ENCODE measurements at regions not wholly inside any gene's neighbourhood (a gene's known extent, or its start where the extent isn't known, plus 50 kb on each side); places are given as distances from the start of the nearest gene placed in this dataset.

DNA sequence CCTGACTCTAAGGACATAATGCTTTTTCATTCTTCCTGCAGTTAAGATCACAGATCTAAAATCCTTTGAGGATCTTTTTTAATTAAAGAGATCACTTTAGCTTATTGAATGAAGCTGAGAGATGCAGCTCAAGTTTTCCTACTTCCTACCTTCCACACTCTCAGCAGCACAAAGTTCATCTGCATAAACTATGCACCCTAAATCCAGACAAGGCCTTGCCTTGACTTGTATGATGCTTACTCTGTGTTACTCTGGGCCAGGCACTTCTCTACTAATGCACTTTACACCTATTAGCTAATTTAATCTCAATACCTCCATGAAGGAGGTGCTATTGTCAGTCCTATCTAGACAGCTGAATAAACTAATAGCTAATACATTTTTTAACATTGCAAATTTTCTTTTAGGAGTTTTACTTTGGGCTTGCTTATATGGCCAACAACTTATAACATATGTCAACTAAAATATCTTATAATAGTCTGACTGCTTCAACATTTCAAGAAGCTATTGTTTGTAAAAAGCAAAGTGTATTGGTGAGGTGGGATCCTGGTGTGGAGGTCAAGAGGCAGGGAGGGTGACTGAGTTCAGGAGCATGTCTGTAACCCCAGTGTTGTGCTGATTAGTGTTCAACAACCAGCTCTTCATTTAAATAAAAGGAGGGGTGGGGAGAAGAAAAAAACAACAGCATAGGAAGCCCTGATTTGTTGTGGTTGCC is 172.4 kb upstream of the ATP11B start:
- intact Hi-C loops (cut with DNase I) = no loop called here
- no peaks in the 10 kb centered on the region for H3K4me1 ChIP-seq (ENCODE audit: control insufficient read depth, insufficient read depth, low read length)
- no peaks in the 10 kb centered on the region for H3K27me3 ChIP-seq (ENCODE audit: control insufficient read depth, insufficient read depth)
- no peaks in the 10 kb centered on the region for H3K9me3 ChIP-seq (ENCODE audit: control insufficient read depth, low read length)
- no peak overlapping the region for H3K4me3 ChIP-seq (ENCODE audit: low read length)
- ATAC-seq (no peak), DNase-seq (no peak)
- no peak overlapping the region for H3K27ac ChIP-seq (ENCODE audit: low read length)

DNA sequence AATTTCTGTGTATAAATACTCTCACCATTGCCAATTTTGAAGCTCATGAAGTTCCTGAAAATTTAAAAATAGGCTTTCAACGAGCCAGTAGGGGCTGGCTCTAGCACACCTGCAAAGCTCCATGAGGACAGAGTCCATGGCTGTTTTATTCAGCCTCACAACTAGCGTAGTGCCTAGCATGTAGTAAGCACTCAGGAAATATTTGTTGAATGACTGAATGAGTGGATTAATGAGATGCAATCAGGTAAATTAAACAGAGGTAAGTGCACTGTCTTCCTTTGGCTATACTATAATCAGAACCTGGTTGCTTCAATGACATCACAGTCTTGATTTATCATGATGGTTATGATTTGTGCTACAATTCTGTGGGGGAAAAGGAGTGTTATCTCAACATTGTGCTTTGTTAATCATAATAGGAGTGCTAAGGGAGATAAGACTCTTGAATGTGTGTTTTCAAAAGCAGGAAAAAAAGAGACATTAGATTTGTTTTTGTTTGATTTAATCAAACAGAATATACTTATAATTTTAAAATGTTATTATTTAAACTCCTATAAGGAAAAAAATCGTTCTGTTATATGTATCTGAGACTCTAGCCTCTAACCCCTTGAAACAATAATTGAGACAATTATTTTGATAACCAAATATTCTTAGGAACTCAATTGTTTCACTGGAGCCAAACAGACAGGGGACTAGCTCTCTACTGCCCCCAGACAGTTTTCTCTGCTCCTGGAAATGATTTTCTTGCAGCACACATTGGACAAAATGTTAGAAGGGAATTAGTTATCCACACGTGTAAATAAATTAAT is 171.7 kb upstream of the ATP11B start:
- H3K27me3 ChIP-seq (ENCODE audit: control insufficient read depth, insufficient read depth) = no peaks in the 10 kb centered on the region
- 29% methylated on average over 4 of the region's 4 CpGs for WGBS
- intact Hi-C loops (cut with DNase I) = no loop called here
- ATAC-seq (no peak), DNase-seq (no peak)
- H3K9me3 ChIP-seq (ENCODE audit: control insufficient read depth, low read length) = no peaks in the 10 kb centered on the region
- H3K4me1 ChIP-seq (ENCODE audit: control insufficient read depth, insufficient read depth, low read length) = no peaks in the 10 kb centered on the region
- H3K27ac ChIP-seq (ENCODE audit: low read length) = no peak overlapping the region
- H3K4me3 ChIP-seq (ENCODE audit: low read length) = no peak overlapping the region

DNA sequence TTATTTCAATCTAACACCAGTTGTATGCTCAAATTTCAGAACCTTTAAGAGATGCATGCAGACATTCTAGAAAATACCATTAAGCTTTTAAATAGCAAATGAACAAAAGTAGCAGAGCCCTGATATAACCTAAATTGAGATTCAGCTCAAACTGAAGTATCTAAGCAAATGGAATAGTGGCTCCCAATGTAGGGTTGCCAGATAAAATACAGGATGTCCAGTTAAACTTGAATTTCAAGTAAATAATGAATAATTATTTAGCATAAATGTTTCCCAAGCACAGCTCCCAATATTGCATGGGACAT is 171.1 kb upstream of the ATP11B start:
- Histone ChIP-seq H3K27ac (ENCODE audit: low read length) (no peak overlapping the region), H3K4me3 (ENCODE audit: low read length) (no peak overlapping the region), H3K9me3 (ENCODE audit: control insufficient read depth, low read length) (no peaks in the 10 kb centered on the region), H3K27me3 (ENCODE audit: control insufficient read depth, insufficient read depth) (no peaks in the 10 kb centered on the region), H3K4me1 (ENCODE audit: control insufficient read depth, insufficient read depth, low read length) (no peaks in the 10 kb centered on the region)
- ATAC-seq = no peak
- DNase-seq = no peak
- intact Hi-C loops (cut with DNase I) = no loop called here

DNA sequence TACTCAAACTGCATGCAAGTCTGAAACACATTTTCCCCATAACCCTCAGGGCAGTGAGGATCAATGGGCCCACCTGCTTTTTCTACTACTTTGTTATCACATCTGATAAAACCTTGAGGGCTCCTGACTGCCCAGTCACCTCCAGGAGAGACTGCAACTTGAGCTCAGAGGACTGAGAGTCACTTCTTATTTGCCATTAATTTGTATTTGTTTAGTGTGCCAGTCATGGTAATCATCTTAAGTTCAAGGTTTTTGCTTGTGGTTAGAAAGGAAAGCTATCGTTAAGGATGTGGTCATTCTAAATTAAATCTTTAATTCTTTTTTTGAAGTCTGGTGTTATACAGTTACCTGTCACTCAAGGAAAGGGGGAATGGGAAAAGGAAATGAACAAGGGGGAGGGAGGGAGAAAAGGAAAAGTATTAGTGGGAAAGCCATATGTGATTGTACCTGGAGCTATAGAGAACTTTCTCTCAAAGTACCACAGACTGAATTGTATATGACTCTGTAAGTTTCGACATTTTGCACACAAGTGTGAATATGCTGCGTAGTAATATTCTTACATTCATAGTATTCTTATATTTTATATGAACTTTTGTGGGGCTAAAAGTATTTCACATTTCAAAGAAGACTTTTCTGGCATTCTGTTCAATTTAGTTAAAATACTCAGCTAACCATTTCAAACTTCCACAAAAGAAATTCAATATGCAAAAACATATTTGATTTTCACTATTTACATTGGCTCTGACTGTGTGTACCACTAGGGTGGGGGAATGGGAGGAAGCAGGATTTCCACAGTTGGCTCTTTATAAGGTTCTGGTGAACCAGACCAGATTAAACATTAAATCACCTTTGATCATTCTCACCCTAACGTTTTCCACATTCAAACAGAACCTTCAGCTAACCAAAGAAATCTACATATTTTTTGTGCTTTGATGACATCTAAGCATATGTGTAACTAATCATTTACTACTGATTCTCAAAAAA is 166.5 kb upstream of the ATP11B start:
- ATAC-seq (no peak), DNase-seq (no peak)
- intact Hi-C loops (cut with DNase I) = no loop called here
- WGBS = 74% methylated on average over 4 of the region's 4 CpGs
- no peaks in the 10 kb centered on the region for H3K9me3 ChIP-seq (ENCODE audit: control insufficient read depth, low read length)
- no peak overlapping the region for H3K27ac ChIP-seq (ENCODE audit: low read length)
- H3K4me1 ChIP-seq (ENCODE audit: control insufficient read depth, insufficient read depth, low read length) = no peaks in the 10 kb centered on the region
- no peaks in the 10 kb centered on the region for H3K27me3 ChIP-seq (ENCODE audit: control insufficient read depth, insufficient read depth)
- H3K4me3 ChIP-seq (ENCODE audit: low read length) = no peak overlapping the region

DNA sequence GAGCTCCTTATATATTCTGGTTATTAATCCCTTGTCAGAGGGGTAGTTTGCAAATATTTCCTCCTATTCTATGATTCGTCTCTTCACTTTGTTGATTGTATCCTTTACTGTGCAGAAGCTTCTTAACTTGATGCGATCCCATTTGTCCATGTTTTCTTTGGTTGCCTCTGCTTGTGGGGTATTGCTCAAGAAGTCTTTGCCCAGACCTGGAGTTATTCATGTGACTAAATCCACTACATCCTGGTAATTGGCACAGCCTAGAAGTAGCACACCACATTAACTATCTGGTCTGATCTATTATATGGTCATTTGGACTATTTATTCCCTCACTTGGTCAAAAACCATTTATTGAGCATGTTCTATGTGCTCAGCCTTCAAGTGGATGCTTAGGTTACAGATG is 164.8 kb upstream of the ATP11B start:
- ATAC-seq (no peak), DNase-seq (no peak)
- Histone ChIP-seq H3K4me3 (ENCODE audit: low read length) (no peak overlapping the region), H3K27ac (ENCODE audit: low read length) (no peak overlapping the region), H3K9me3 (ENCODE audit: control insufficient read depth, low read length) (no peaks in the 10 kb centered on the region), H3K4me1 (ENCODE audit: control insufficient read depth, insufficient read depth, low read length) (no peaks in the 10 kb centered on the region), H3K27me3 (ENCODE audit: control insufficient read depth, insufficient read depth) (no peaks in the 10 kb centered on the region)
- WGBS = 87% methylated on average over 2 of the region's 2 CpGs
- intact Hi-C loops (cut with DNase I) = no loop called here

DNA sequence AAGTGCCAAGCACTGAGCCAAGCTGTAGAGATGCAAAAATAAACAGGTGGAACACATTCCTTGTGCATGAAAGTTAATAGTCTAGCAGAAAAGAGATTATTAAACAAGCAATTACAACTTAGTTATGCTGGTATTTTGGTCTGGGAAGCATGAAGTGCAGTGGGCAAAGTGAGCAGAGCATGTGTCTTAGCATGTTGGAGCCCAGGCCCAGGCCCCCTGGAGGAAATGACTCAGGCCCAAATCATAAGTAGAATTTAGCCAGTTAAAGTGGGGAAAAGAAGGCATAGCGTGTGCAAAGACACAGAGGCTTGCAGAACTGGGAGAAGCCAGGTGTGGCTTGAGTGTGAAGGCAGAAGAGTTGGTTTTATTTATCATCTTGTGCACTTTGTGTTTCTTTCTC is 163.8 kb upstream of the ATP11B start:
- WGBS = 83% methylated on average over 1 of the region's 1 CpG
- no peaks in the 10 kb centered on the region for H3K4me1 ChIP-seq (ENCODE audit: control insufficient read depth, insufficient read depth, low read length)
- H3K4me3 ChIP-seq (ENCODE audit: low read length) = no peak overlapping the region
- DNase-seq (no peak), ATAC-seq (no peak)
- no peaks in the 10 kb centered on the region for H3K9me3 ChIP-seq (ENCODE audit: control insufficient read depth, low read length)
- H3K27me3 ChIP-seq (ENCODE audit: control insufficient read depth, insufficient read depth) = no peaks in the 10 kb centered on the region
- H3K27ac ChIP-seq (ENCODE audit: low read length) = no peak overlapping the region
- intact Hi-C loops (cut with DNase I) = no loop called here

DNA sequence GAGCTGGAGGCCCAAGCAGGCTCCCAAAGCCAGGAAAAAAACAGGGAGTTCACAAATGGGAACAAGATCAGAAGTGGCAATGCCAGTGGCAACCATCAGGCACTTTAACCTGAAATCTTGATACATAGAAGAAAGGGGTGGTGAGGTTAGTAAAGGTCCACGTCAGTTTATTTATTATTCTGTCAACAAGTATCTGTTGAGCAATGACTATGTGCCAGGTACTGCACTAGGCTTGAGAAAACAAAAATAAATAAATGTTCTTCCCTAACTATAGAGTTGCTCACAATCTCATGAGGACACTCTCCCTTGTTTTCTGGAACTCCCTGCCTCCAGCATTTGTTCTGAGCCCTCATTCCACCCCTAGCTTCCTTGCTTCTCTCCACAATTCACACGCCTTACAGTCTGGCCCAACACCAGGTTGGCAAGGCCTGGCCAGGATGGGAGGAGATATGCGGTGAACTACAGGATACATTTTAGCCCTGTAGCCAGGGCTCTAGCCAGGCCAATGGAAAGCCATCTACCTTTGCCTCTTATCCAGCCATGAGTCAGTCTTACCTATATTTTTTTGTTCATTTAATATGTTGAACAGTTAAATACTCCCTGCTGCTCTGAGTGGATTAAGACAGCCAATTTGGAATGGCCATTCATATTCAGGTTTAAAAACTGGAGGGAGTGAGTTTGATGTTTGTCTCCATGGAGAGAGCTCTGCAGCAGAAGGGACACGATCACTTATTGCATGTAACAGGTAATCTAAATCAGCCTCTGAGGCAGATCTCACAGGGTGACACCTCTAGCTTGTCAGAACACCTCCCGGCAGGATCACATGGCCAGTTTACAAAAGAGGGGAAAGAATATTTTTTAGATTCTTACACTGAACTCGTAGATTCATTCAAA is 161.9 kb upstream of the ATP11B start:
- Histone ChIP-seq H3K9me3 (ENCODE audit: control insufficient read depth, low read length) (no peaks in the 10 kb centered on the region), H3K27me3 (ENCODE audit: control insufficient read depth, insufficient read depth) (no peaks in the 10 kb centered on the region), H3K4me1 (ENCODE audit: control insufficient read depth, insufficient read depth, low read length) (no peaks in the 10 kb centered on the region), H3K4me3 (ENCODE audit: low read length) (no peak overlapping the region), H3K27ac (ENCODE audit: low read length) (no peak overlapping the region)
- ATAC-seq (no peak), DNase-seq (no peak)
- WGBS = 73% methylated on average over 6 of the region's 6 CpGs
- intact Hi-C loops (cut with DNase I) = no loop called here

DNA sequence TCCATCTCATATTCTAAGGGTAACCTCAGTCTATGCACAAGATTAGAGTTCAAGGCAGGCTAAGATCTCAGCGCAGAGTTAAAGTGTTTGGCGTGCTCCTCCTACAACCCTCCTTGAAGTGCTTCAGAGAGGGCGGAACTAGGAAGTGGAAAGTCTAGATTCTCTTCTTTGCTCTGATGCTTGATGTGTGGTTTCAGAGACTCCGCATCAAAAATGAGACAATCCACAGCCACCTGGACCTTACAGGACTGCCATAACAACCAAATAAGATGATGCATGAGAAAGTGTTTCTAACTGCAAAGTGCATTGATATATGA is 161.3 kb upstream of the ATP11B start:
- intact Hi-C loops (cut with DNase I) = no loop called here
- Histone ChIP-seq H3K4me3 (ENCODE audit: low read length) (no peak overlapping the region), H3K27me3 (ENCODE audit: control insufficient read depth, insufficient read depth) (no peaks in the 10 kb centered on the region), H3K4me1 (ENCODE audit: control insufficient read depth, insufficient read depth, low read length) (no peaks in the 10 kb centered on the region), H3K27ac (ENCODE audit: low read length) (no peak overlapping the region), H3K9me3 (ENCODE audit: control insufficient read depth, low read length) (no peaks in the 10 kb centered on the region)
- ATAC-seq = no peak
- WGBS = 93% methylated on average over 4 of the region's 4 CpGs
- no peak for DNase-seq

DNA sequence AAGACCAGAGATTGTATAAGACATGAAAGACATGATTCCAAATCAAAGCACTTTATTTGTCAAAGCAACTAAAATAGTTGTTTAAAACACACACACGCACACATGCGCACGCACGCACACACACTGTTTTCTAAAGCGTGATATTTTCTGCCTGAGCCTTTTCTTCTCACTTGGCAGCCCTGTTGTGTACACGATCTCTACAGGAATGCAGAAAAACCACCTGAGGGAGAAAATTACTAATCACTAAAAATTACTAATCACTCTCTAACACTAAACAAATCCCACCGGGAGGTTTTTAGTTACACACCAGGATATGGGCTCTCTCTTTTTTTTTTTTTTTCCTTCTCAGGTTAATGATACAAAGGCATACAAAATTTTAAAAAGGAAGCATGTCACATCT is 160.1 kb upstream of the ATP11B start:
- Histone ChIP-seq H3K4me1 (ENCODE audit: control insufficient read depth, insufficient read depth, low read length) (no peaks in the 10 kb centered on the region), H3K27ac (ENCODE audit: low read length) (no peak overlapping the region), H3K9me3 (ENCODE audit: control insufficient read depth, low read length) (no peaks in the 10 kb centered on the region), H3K27me3 (ENCODE audit: control insufficient read depth, insufficient read depth) (no peaks in the 10 kb centered on the region), H3K4me3 (ENCODE audit: low read length) (no peak overlapping the region)
- DNase-seq = no peak
- intact Hi-C loops (cut with DNase I) = no loop called here
- no peak for ATAC-seq
- WGBS = 90% methylated on average over 7 of the region's 7 CpGs

DNA sequence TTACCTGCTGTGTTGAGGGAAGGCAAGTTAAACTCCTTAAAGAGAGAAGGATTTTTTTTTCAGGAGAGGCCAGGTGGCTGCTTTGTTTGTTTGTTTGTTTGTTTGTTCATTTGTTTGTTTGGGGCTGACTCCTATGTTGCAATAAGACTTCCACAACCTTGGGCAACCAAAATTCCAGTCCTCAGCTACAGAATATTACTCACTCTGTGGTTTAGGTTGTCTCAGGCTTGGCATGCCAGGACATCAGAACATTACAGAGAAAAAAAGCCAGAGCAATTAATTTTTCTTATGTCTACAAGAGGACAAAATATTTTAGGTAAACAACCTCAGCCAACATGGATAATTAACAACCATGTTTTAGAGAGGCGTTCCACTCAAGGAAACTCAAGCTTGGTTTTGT is 156.7 kb upstream of the ATP11B start:
- ATAC-seq = no peak
- whole genome bisulfite sequencing = 88% methylated on average over 1 of the region's 1 CpG
- H3K27ac ChIP-seq (ENCODE audit: low read length) = no peak overlapping the region

More for the DNA sequence above, 156.7 kb upstream of the ATP11B start:
- Histone ChIP-seq H3K4me3 (ENCODE audit: low read length) (no peak overlapping the region), H3K27me3 (ENCODE audit: control insufficient read depth, insufficient read depth) (no peaks in the 10 kb centered on the region), H3K4me1 (ENCODE audit: control insufficient read depth, insufficient read depth, low read length) (no peaks in the 10 kb centered on the region), H3K9me3 (ENCODE audit: control insufficient read depth, low read length) (no peaks in the 10 kb centered on the region)
- intact Hi-C loops (cut with DNase I) = no loop called here
- no peak for DNase-seq
